Erythroblast (primary cell): ENCODE measurements at regions not wholly inside any gene's neighbourhood (a gene's known extent, or its start where the extent isn't known, plus 50 kb on each side); places are given as distances from the start of the nearest gene placed in this dataset.

ENCODE experiments used
- GATA1 ChIP-seq: IDR thresholded peaks from 2 replicates; pipeline ENCODE4 v1.6.1; 2011; ENCODE audit warnings: low read depth, mild to moderate bottlenecking, control low read depth, low read length, moderate library complexity
- POLR2A ChIP-seq: IDR thresholded peaks from 2 replicates; pipeline ENCODE4 v1.6.1; 2011; ENCODE audit warnings: mild to moderate bottlenecking, low read length

- TF ChIP-seq POLR2A, result no peak
- TF ChIP-seq GATA1, result no peak
Measured at GRCh38 chr2:182543741-182544525, 117.1 kb upstream of the PDE1A start.
